ENCODE measurements at regions not wholly inside any gene's neighbourhood (a gene's known extent, or its start where the extent isn't known, plus 50 kb on each side); places are given as distances from the start of the nearest gene placed in this dataset.

- no peak for DNase-seq
- H3K4me1 ChIP-seq (ENCODE audit: control insufficient read depth in 2 of 3, insufficient read depth in 2 of 3, low read depth in 1 of 3, low read length in 3 of 3), result no peaks in the 10 kb centered on the region
- no peak for FAIRE-seq
- H3K36me3 ChIP-seq (ENCODE audit: control insufficient read depth in 2 of 3, insufficient read depth in 3 of 3, low read length in 3 of 3), result no peaks in the 10 kb centered on the region
- no peaks in the 10 kb centered on the region for H3K27me3 ChIP-seq (ENCODE audit: control insufficient read depth, insufficient read depth, low read length)
- H3K9me3 ChIP-seq (ENCODE audit: control insufficient read depth in 2 of 3, insufficient read depth in 1 of 3, low read length in 3 of 3), result peaks cover 0 to 12% (median 2%) of the 10 kb centered on the region in 3 donors
- no peak overlapping the region for H3K4me3 ChIP-seq (ENCODE audit: low read length in 3 of 3)
- intact Hi-C loops (cut with DNase I), result no loop called here
- H3K27ac ChIP-seq (ENCODE audit: low read depth in 2 of 2, low read length in 2 of 2), result no peak overlapping the region
- H3K9ac ChIP-seq (ENCODE audit: low read length in 3 of 3), result no peak overlapping the region
- TF ChIP-seq, protein P1, sequence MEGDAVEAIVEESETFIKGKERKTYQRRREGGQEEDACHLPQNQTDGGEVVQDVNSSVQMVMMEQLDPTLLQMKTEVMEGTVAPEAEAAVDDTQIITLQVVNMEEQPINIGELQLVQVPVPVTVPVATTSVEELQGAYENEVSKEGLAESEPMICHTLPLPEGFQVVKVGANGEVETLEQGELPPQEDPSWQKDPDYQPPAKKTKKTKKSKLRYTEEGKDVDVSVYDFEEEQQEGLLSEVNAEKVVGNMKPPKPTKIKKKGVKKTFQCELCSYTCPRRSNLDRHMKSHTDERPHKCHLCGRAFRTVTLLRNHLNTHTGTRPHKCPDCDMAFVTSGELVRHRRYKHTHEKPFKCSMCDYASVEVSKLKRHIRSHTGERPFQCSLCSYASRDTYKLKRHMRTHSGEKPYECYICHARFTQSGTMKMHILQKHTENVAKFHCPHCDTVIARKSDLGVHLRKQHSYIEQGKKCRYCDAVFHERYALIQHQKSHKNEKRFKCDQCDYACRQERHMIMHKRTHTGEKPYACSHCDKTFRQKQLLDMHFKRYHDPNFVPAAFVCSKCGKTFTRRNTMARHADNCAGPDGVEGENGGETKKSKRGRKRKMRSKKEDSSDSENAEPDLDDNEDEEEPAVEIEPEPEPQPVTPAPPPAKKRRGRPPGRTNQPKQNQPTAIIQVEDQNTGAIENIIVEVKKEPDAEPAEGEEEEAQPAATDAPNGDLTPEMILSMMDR (IDR thresholded peaks at IDR 0.05; ENCODE audit: borderline replicate concordance, extremely low read depth, insufficient read depth), result no peak
Observed at GRCh38 chr18:10229458-10229857, 225.0 kb upstream of the APCDD1 start.

DNA sequence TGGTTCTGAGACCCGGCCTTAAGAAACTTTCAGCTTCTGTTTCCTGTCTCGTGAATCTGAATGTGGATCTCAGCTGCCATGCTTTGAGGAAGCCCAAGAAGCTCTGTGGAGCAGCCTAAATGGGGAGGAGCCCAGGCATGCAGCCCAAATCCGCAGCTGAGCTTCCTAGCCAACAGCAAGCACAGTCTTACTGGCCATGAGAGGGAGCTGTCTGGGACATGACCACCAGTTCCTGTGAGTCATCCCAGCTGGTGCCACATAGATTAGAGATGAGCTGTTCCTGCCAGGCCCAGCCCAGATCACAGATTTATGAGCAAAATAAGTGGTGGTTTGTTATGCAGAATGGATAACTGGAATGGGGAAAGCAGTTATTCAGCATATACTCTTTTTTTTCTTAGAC lies 224.4 kb upstream of the APCDD1 start:
- Histone ChIP-seq H3K4me1 (ENCODE audit: control insufficient read depth in 2 of 3, insufficient read depth in 2 of 3, low read depth in 1 of 3, low read length in 3 of 3) (no peaks in the 10 kb centered on the region), H3K27me3 (ENCODE audit: control insufficient read depth, insufficient read depth, low read length) (no peaks in the 10 kb centered on the region), H3K9me3 (ENCODE audit: control insufficient read depth in 2 of 3, insufficient read depth in 1 of 3, low read length in 3 of 3) (peaks cover 0 to 11% (median 2%) of the 10 kb centered on the region in 3 donors), H3K27ac (ENCODE audit: low read depth in 2 of 2, low read length in 2 of 2) (no peak overlapping the region), H3K4me3 (ENCODE audit: low read length in 3 of 3) (no peak overlapping the region), H3K9ac (ENCODE audit: low read length in 3 of 3) (no peak overlapping the region), H3K36me3 (ENCODE audit: control insufficient read depth in 2 of 3, insufficient read depth in 3 of 3, low read length in 3 of 3) (no peaks in the 10 kb centered on the region)
- intact Hi-C loops (cut with DNase I), result no loop called here
- TF ChIP-seq, protein P1 (IDR thresholded peaks at IDR 0.05; ENCODE audit: borderline replicate concordance, extremely low read depth, insufficient read depth), result no peak
- DNase-seq (no peak), FAIRE-seq (no peak)

DNA sequence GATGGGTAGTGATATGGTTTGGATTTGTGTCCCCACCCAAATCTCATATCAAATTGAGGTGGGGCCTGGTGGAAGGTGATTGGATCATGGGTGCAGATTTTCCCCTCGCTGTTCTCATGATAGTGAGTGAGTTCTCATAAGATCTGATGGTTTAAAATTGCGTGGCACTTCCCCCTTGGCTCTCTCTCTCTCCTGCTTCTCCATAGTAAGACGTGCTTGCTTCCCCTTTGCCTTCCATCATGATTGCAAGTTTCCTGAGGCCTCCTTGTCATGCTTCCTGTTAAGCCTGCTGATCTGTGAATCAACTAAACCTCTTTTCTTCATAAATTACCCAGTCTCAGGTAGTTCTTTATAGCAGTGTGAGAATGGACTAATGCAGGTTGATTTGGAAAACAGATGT lies 223.2 kb upstream of the APCDD1 start:
- DNase-seq (no peak), FAIRE-seq (no peak)
- peaks cover 0 to 7% (median 0%) of the 10 kb centered on the region in 3 donors for H3K9me3 ChIP-seq (ENCODE audit: control insufficient read depth in 2 of 3, insufficient read depth in 1 of 3, low read length in 3 of 3)
- H3K4me3 ChIP-seq (ENCODE audit: low read length in 3 of 3), result no peak overlapping the region
- no peaks in the 10 kb centered on the region for H3K36me3 ChIP-seq (ENCODE audit: control insufficient read depth in 2 of 3, insufficient read depth in 3 of 3, low read length in 3 of 3)
- H3K27ac ChIP-seq (ENCODE audit: low read depth in 2 of 2, low read length in 2 of 2), result no peak overlapping the region
- H3K4me1 ChIP-seq (ENCODE audit: control insufficient read depth in 2 of 3, insufficient read depth in 2 of 3, low read depth in 1 of 3, low read length in 3 of 3), result no peaks in the 10 kb centered on the region
- no peak overlapping the region for H3K9ac ChIP-seq (ENCODE audit: low read length in 3 of 3)
- H3K27me3 ChIP-seq (ENCODE audit: control insufficient read depth, insufficient read depth, low read length), result no peaks in the 10 kb centered on the region
- intact Hi-C loops (cut with DNase I), result no loop called here
- TF ChIP-seq, protein P1 (IDR thresholded peaks at IDR 0.05; ENCODE audit: borderline replicate concordance, extremely low read depth, insufficient read depth), result no peak

DNA sequence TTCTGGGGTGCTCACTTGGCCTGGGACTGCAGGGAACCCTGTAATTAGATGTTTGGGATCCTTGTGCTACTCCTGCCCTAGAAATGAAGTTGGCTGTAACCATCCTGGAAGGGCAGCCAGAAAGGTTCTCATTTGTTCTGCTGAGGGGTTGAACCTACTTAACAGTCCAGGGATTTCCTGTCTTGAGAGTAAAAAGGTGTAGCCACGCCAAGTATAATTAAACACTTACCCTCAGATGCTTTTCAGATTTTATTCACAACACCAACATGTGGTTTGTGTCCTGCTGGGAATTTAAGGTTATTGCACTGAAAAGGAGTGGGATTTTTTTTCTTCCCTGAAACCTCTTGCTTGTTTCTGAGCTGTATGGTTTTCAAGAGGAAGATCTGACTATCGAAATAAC lies 222.4 kb upstream of the APCDD1 start:
- peak in 1 of 5 donors; percentile 71 for DNase-seq
- no peak for FAIRE-seq

More for the DNA sequence above, 222.4 kb upstream of the APCDD1 start:
- Histone ChIP-seq H3K36me3 (ENCODE audit: control insufficient read depth in 2 of 3, insufficient read depth in 3 of 3, low read length in 3 of 3) (no peaks in the 10 kb centered on the region), H3K4me1 (ENCODE audit: control insufficient read depth in 2 of 3, insufficient read depth in 2 of 3, low read depth in 1 of 3, low read length in 3 of 3) (no peaks in the 10 kb centered on the region), H3K27ac (ENCODE audit: low read depth in 2 of 2, low read length in 2 of 2) (no peak overlapping the region), H3K9me3 (ENCODE audit: control insufficient read depth in 2 of 3, insufficient read depth in 1 of 3, low read length in 3 of 3) (peaks cover 0 to 7% (median 0%) of the 10 kb centered on the region in 3 donors), H3K4me3 (ENCODE audit: low read length in 3 of 3) (no peak overlapping the region), H3K27me3 (ENCODE audit: control insufficient read depth, insufficient read depth, low read length) (no peaks in the 10 kb centered on the region), H3K9ac (ENCODE audit: low read length in 3 of 3) (no peak overlapping the region)
- intact Hi-C loops (cut with DNase I), result no loop called here
- TF ChIP-seq, protein P1 (IDR thresholded peaks at IDR 0.05; ENCODE audit: borderline replicate concordance, extremely low read depth, insufficient read depth), result no peak

Data from kidney (tissue), 13 donors.